Endothelial cell of umbilical vein (primary cell): ENCODE measurements at regions not wholly inside any gene's neighbourhood (a gene's known extent, or its start where the extent isn't known, plus 50 kb on each side); places are given as distances from the start of the nearest gene placed in this dataset.

Experiments used
- BruUV-seq: library from RNA; stranded (reverse); fragments of 400-500 nt; replicated peaks from 2 replicates; lab custom pipeline; 2021; lab: Mats Ljungman, UMichigan
- CTCF ChIA-PET: fragments of 300-600, 350-600 bp; sonication (Branson Sonifier 250); formaldehyde crosslinking; loops from one replicate; lab custom pipeline; 2021; ENCODE audit warnings: antibody characterized with exemption, inconsistent platforms; lab: Charles Lee
- POLR2A ChIA-PET: fragments of 300-600, 350-600 bp; sonication (Branson Sonifier 250); formaldehyde crosslinking; loops from one replicate; lab custom pipeline; 2021; ENCODE audit warnings: antibody characterized with exemption, inconsistent platforms; lab: Charles Lee
- DNase-seq: peaks from one replicate; pipeline ENCODE4 v3.0.0-alpha.2; 2011; ENCODE audit warnings: low read depth, low spot score
- FAIRE-seq: peaks from 2 replicates; lab custom pipeline; 2011; peaks lifted over from hg19 to GRCh38; lab: Jason Lieb, UNC
- H2AFZ ChIP-seq: 2 replicates; pipeline ENCODE4 v1.6.0; 2012; ENCODE audit warnings: low read depth, low read length, control low read depth, inconsistent platforms
- H3K27ac ChIP-seq: 2 replicates; pipeline ENCODE4 v1.5.1; 2011; ENCODE audit warnings: low read depth, mild to moderate bottlenecking, control low read depth, low read length, moderate library complexity; ENCODE audit not compliant: insufficient read depth
- H3K27me3 ChIP-seq, 2 experiments: 2 replicates each; pipeline versions ENCODE4 v1.6.0 to v1.6.1; 2011; ENCODE audit warnings: low read length in 2 of 2, mixed read lengths in 1 of 2; ENCODE audit not compliant: control insufficient read depth in 2 of 2, insufficient read depth in 2 of 2
- H3K36me3 ChIP-seq, 2 experiments: 2 replicates in 1 of 2; 3 replicates in 1 of 2; pipeline ENCODE4 v1.5.1; 2011; ENCODE audit warnings: low read length in 2 of 2, mild to moderate bottlenecking in 1 of 2, moderate library complexity in 1 of 2; ENCODE audit not compliant: control insufficient read depth in 2 of 2, insufficient read depth in 2 of 2; ENCODE audit errors: extremely low read depth in 1 of 2
- H3K4me1 ChIP-seq: 3 replicates; pipeline ENCODE4 v1.5.1; 2011; ENCODE audit warnings: mild to moderate bottlenecking, low read length; ENCODE audit not compliant: control insufficient read depth, insufficient read depth; ENCODE audit errors: extremely low read depth
- H3K4me2 ChIP-seq: 2 replicates; pipeline ENCODE4 v1.6.1; 2011; ENCODE audit warnings: low read length, control low read depth, mixed read lengths; ENCODE audit not compliant: insufficient read depth
- H3K4me3 ChIP-seq, 3 experiments: fragments of 200-600 bp in 1 of 3; sonication (generic), shearing (Covaris generic) in 1 of 3; replicated peaks in 1 of 3; 2 replicates each; pipeline ENCODE4 v1.5.1; 2011 to 2016; ENCODE audit warnings: control low read depth in 3 of 3, low read length in 3 of 3, mild to moderate bottlenecking in 2 of 3, inconsistent platforms in 1 of 3, low read depth in 1 of 3, moderate library complexity in 1 of 3; ENCODE audit not compliant: insufficient read depth in 1 of 3
- H3K79me2 ChIP-seq: 2 replicates; pipeline ENCODE4 v1.6.0; 2012; ENCODE audit warnings: low read length, inconsistent platforms; ENCODE audit not compliant: control insufficient read depth, insufficient read depth
- H3K9ac ChIP-seq: replicated peaks from 2 replicates; pipeline ENCODE3; 2011; ENCODE audit warnings: low read length, control low read depth; ENCODE audit not compliant: insufficient read depth; ENCODE audit errors: extremely low read depth
- H3K9me1 ChIP-seq: replicated peaks from 3 replicates; pipeline ENCODE4 v1.6.0; 2011; ENCODE audit warnings: mild to moderate bottlenecking, low read length; ENCODE audit not compliant: control insufficient read depth, insufficient read depth; ENCODE audit errors: extremely low read depth
- H3K9me3 ChIP-seq: replicated peaks from 2 replicates; pipeline ENCODE4 v1.5.1; 2012; ENCODE audit warnings: low read length, inconsistent platforms; ENCODE audit not compliant: control insufficient read depth, insufficient read depth
- H4K20me1 ChIP-seq: replicated peaks from 2 replicates; pipeline ENCODE3; 2011; ENCODE audit warnings: mild to moderate bottlenecking, low read length; ENCODE audit not compliant: control insufficient read depth, insufficient read depth; ENCODE audit errors: extremely low read depth
- EZH2 ChIP-seq: IDR thresholded peaks from 2 replicates; pipeline ENCODE4 v1.6.1; 2012; ENCODE audit warnings: borderline replicate concordance, low read depth, mild to moderate bottlenecking, moderate library complexity, low read length, inconsistent platforms; ENCODE audit not compliant: severe bottlenecking
- FOS ChIP-seq: IDR thresholded peaks from 2 replicates; pipeline ENCODE4 v1.6.1; 2011; ENCODE audit warnings: mild to moderate bottlenecking, low read length, moderate library complexity, borderline replicate concordance; ENCODE audit not compliant: insufficient read depth
- GATA2 ChIP-seq: IDR thresholded peaks from 2 replicates; pipeline ENCODE4 v1.7.0; 2011; ENCODE audit warnings: low read depth, mild to moderate bottlenecking, moderate library complexity, mixed read lengths, low read length; ENCODE audit not compliant: insufficient read length, insufficient read depth
- JUN ChIP-seq: IDR thresholded peaks from 2 replicates; pipeline ENCODE4 v1.6.1; 2011; ENCODE audit warnings: borderline replicate concordance, low read depth; ENCODE audit not compliant: insufficient read length, insufficient read depth
- MYC ChIP-seq: IDR thresholded peaks from one replicate; pipeline ENCODE4 v1.6.1; 2011; ENCODE audit warnings: mild to moderate bottlenecking, low read depth, low read length
- POLR2A ChIP-seq: IDR thresholded peaks from 2 replicates; pipeline ENCODE4 v1.6.1; 2012; ENCODE audit warnings: low read depth, mild to moderate bottlenecking, control low read depth, low read length
- POLR2AphosphoS5 ChIP-seq: IDR thresholded peaks from 2 replicates; pipeline ENCODE4 v1.6.1; 2012; ENCODE audit warnings: low read depth, mild to moderate bottlenecking, control low read depth, low read length, moderate library complexity; ENCODE audit not compliant: insufficient read depth
- dilution Hi-C: fragments of 300-500 bp; cut with MboI; formaldehyde crosslinking; loops from one replicate; pipeline ENCODE4 v1.15.0; 2019; ENCODE audit warnings: low sequenced_read_pairs; ENCODE audit not compliant: extremely low pct_ligation_motif_present
- intact Hi-C: fragments of 100-400 bp; cut with micrococcal nuclease; formaldehyde crosslinking; loops from one replicate; pipeline ENCODE4 v1.10.0; 2022
- TF ChIP-seq, protein P1 (sequence below), 2 donors: IDR thresholded peaks; 1 replicate in 1 of 2; 2 replicates in 1 of 2; pipeline ENCODE4 v1.5.1; 2011; ENCODE audit warnings: low read length in 2 of 2, mild to moderate bottlenecking in 2 of 2, moderate library complexity in 2 of 2, control low read depth in 1 of 2, inconsistent platforms in 1 of 2, low read depth in 1 of 2; ENCODE audit not compliant: insufficient read depth in 1 of 2; ENCODE audit errors: extremely low read depth in 1 of 2
- TF ChIP-seq, protein P2 (sequence below): IDR thresholded peaks from 2 replicates; pipeline ENCODE4 v1.6.1; 2011; ENCODE audit not compliant: insufficient read depth, insufficient read length

GRCh38 chr16:87176735-87177134 is 140.5 kb downstream of the C16orf95 start:
- BruUV-seq: no TSS peak
- Histone ChIP-seq H4K20me1 (no peaks in the 10 kb centered on the region), H3K4me2 (no peak overlapping the region), H3K27ac (no peak overlapping the region), H3K4me3 (no peak overlapping the region), H3K9me1 (no peaks in the 10 kb centered on the region), H2AFZ (no peak overlapping the region), H3K9ac (no peak overlapping the region), H3K79me2 (no peaks in the 10 kb centered on the region), H3K4me1 (peaks cover 32% of the 10 kb centered on the region), H3K36me3 (no peaks in the 10 kb centered on the region), H3K9me3 (no peaks in the 10 kb centered on the region), H3K27me3 (no peaks in the 10 kb centered on the region)
- dilution Hi-C loops (no loop called here), intact Hi-C loops (loop anchor here (10.0 kb wide), 1 partner anchor 252 kb away; no protein-coding TSS in a partner anchor)
- ChIA-PET POLR2A (no interaction called here), CTCF (interaction anchor here (1.3 kb wide), 1 partner anchor 10 kb away, joined by 4 read pairs; no protein-coding TSS in a partner anchor)
- no peak for TF ChIP-seq POLR2A
- DNase-seq (no peak), FAIRE-seq (no peak)

- ChIA-PET CTCF (interaction anchor here (1.0 to 1.3 kb wide), 3 partner anchors 9 to 57 kb away, joined by 4 read pairs; no protein-coding TSS in a partner anchor), POLR2A (interaction anchor here (0.6 kb wide), 1 partner anchor 741 kb away, joined by 4 read pairs; no protein-coding TSS in a partner anchor)
- Histone ChIP-seq H3K4me3 (no peak overlapping the region), H3K4me2 (no peak overlapping the region), H4K20me1 (no peaks in the 10 kb centered on the region), H3K4me1 (peaks cover 32% of the 10 kb centered on the region), H3K9me1 (no peaks in the 10 kb centered on the region), H3K79me2 (no peaks in the 10 kb centered on the region), H3K9me3 (no peaks in the 10 kb centered on the region), H3K27ac (peak overlapping the region; percentile 77), H3K27me3 (no peaks in the 10 kb centered on the region), H3K9ac (no peak overlapping the region), H2AFZ (peak overlapping the region; percentile 77), H3K36me3 (no peaks in the 10 kb centered on the region)
- BruUV-seq: no TSS peak
- no peak for TF ChIP-seq EZH2
- TF ChIP-seq MYC: no peak
- no peak for TF ChIP-seq JUN
- TF ChIP-seq FOS: no peak
- TF ChIP-seq POLR2AphosphoS5: no peak
- TF ChIP-seq, protein P1, sequence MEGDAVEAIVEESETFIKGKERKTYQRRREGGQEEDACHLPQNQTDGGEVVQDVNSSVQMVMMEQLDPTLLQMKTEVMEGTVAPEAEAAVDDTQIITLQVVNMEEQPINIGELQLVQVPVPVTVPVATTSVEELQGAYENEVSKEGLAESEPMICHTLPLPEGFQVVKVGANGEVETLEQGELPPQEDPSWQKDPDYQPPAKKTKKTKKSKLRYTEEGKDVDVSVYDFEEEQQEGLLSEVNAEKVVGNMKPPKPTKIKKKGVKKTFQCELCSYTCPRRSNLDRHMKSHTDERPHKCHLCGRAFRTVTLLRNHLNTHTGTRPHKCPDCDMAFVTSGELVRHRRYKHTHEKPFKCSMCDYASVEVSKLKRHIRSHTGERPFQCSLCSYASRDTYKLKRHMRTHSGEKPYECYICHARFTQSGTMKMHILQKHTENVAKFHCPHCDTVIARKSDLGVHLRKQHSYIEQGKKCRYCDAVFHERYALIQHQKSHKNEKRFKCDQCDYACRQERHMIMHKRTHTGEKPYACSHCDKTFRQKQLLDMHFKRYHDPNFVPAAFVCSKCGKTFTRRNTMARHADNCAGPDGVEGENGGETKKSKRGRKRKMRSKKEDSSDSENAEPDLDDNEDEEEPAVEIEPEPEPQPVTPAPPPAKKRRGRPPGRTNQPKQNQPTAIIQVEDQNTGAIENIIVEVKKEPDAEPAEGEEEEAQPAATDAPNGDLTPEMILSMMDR (IDR thresholded peaks at IDR 0.05; ENCODE audit: extremely low read depth in 1 of 2, insufficient read depth in 1 of 2, low read depth in 1 of 2, low read length in 2 of 2): no peak
- TF ChIP-seq POLR2A: no peak
- TF ChIP-seq GATA2: no peak
- TF ChIP-seq, protein P2, sequence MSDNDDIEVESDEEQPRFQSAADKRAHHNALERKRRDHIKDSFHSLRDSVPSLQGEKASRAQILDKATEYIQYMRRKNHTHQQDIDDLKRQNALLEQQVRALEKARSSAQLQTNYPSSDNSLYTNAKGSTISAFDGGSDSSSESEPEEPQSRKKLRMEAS: no peak
- dilution Hi-C loops (no loop called here), intact Hi-C loops (loop anchor here (2.0 to 10.0 kb wide), 3 partner anchors 51 to 611 kb away; partner anchors contain the start of gene FOXC2)
- FAIRE-seq: no peak
- DNase-seq: no peak
Observed at GRCh38 chr16:87177673-87178072, 139.5 kb downstream of the C16orf95 start.
